GM19239 (cell line): ENCODE measurements at regions not wholly inside any gene's neighbourhood (a gene's known extent, or its start where the extent isn't known, plus 50 kb on each side); places are given as distances from the start of the nearest gene placed in this dataset.

ENCODE experiments used
- DNase-seq: peaks from one replicate; pipeline ENCODE4 v3.0.0; 2011; ENCODE audit warnings: low spot score; ENCODE audit not compliant: insufficient read length
- FAIRE-seq: peaks from 2 replicates; lab custom pipeline; 2011; peaks lifted over from hg19 to GRCh38; lab: Jason Lieb, UNC

GRCh38 chr2:180672377-180672776 lies 308.0 kb upstream of the UBE2E3 start:
- no peak for FAIRE-seq
- DNase-seq, result no peak

- no peak for DNase-seq
- no peak for FAIRE-seq
Measured at GRCh38 chr2:180670302-180671003, 310.0 kb upstream of the UBE2E3 start.

GRCh38 chr2:180669016-180669415 lies 311.4 kb upstream of the UBE2E3 start:
- DNase-seq, result no peak
- no peak for FAIRE-seq

- DNase-seq (no peak), FAIRE-seq (no peak)
Measured at GRCh38 chr2:180664507-180664906, 315.9 kb upstream of the UBE2E3 start.

GRCh38 chr2:180662941-180663471 lies 317.4 kb upstream of the UBE2E3 start:
- DNase-seq (no peak), FAIRE-seq (no peak)

- DNase-seq, result no peak
- FAIRE-seq, result no peak
Measured at GRCh38 chr2:180662521-180662920, 317.9 kb upstream of the UBE2E3 start.

- DNase-seq (no peak), FAIRE-seq (no peak)
Measured at GRCh38 chr2:180661686-180662030, 318.7 kb upstream of the UBE2E3 start.

GRCh38 chr2:180660881-180661685 lies 319.3 kb upstream of the UBE2E3 start:
- no peak for FAIRE-seq
- no peak for DNase-seq

- no peak for FAIRE-seq
- DNase-seq, result no peak
Measured at GRCh38 chr2:180660207-180660606, 320.2 kb upstream of the UBE2E3 start.

- DNase-seq (no peak), FAIRE-seq (no peak)
Measured at GRCh38 chr2:180657054-180657453, 323.4 kb upstream of the UBE2E3 start.

GRCh38 chr2:180656455-180656847 lies 324.0 kb upstream of the UBE2E3 start:
- FAIRE-seq, result no peak

GRCh38 chr2:180655842-180656454 lies 324.5 kb upstream of the UBE2E3 start:
- DNase-seq (no peak), FAIRE-seq (no peak)

More at GRCh38 chr2:180656455-180656847, 324.0 kb upstream of the UBE2E3 start:
- no peak for DNase-seq

GRCh38 chr2:180655393-180655792 lies 325.0 kb upstream of the UBE2E3 start:
- FAIRE-seq (no peak), DNase-seq (no peak)

GRCh38 chr2:180653481-180653880 lies 326.9 kb upstream of the UBE2E3 start:
- no peak for FAIRE-seq
- no peak for DNase-seq

GRCh38 chr2:180652794-180653193 lies 327.6 kb upstream of the UBE2E3 start:
- no peak for FAIRE-seq
- no peak for DNase-seq

GRCh38 chr2:180651596-180651995 lies 328.8 kb upstream of the UBE2E3 start:
- no peak for FAIRE-seq
- no peak for DNase-seq

GRCh38 chr2:180647621-180648020 lies 332.8 kb upstream of the UBE2E3 start:
- FAIRE-seq (no peak), DNase-seq (no peak)

- no peak for DNase-seq
- FAIRE-seq, result no peak
Measured at GRCh38 chr2:180647221-180647620, 333.2 kb upstream of the UBE2E3 start.

- FAIRE-seq, result no peak
- DNase-seq, result no peak
Measured at GRCh38 chr2:180646756-180647155, 333.6 kb upstream of the UBE2E3 start.

GRCh38 chr2:180644709-180645108 lies 335.7 kb upstream of the UBE2E3 start:
- DNase-seq (no peak), FAIRE-seq (no peak)

- DNase-seq (no peak), FAIRE-seq (no peak)
Measured at GRCh38 chr2:180630756-180631155, 349.6 kb upstream of the UBE2E3 start.
